GM23338 (cell line): ENCODE measurements at regions not wholly inside any gene's neighbourhood (a gene's known extent, or its start where the extent isn't known, plus 50 kb on each side); places are given as distances from the start of the nearest gene placed in this dataset.

Experiments
- CREB1 ChIP-seq: fragments of 250-450 bp; sonication (Bioruptor Pico); IDR thresholded peaks from 2 replicates; pipeline ENCODE4 v1.5.0; 2020; ENCODE audit warnings: low read depth, mild to moderate bottlenecking, moderate library complexity
- CTCF ChIP-seq, 2 experiments: fragments of 200-600 bp in 1 of 2; sonication (generic) in 1 of 2; conservative IDR thresholded peaks; 2 replicates each; pipeline versions ENCODE4 v1.5.1 to v1.6.1; 2016 to 2017; ENCODE audit warnings: antibody characterized with exemption in 2 of 2, low read depth in 2 of 2, mild to moderate bottlenecking in 2 of 2, moderate library complexity in 1 of 2
- ETS1 ChIP-seq: IDR thresholded peaks from 2 replicates; pipeline ENCODE4 v1.6.1; 2016; ENCODE audit warnings: antibody characterized with exemption
- EZH2 ChIP-seq: fragments of 200-600 bp; sonication (generic); IDR thresholded peaks from one replicate; pipeline ENCODE4 v1.8.0; 2017; ENCODE audit warnings: antibody characterized with exemption, mild to moderate bottlenecking, low read depth; ENCODE audit not compliant: unreplicated experiment
- EZH2phosphoT487 ChIP-seq: fragments of 200-600 bp; sonication (generic); IDR thresholded peaks from one replicate; pipeline ENCODE4 v1.8.1; 2018; ENCODE audit warnings: antibody characterized with exemption; ENCODE audit not compliant: unreplicated experiment
- JUNB ChIP-seq: IDR thresholded peaks from one replicate; pipeline ENCODE4 v1.6.1; 2016; ENCODE audit warnings: antibody characterized with exemption; ENCODE audit not compliant: unreplicated experiment
- NANOG ChIP-seq: IDR thresholded peaks from 2 replicates; pipeline ENCODE4 v1.6.1; 2016; ENCODE audit warnings: antibody characterized with exemption, borderline replicate concordance
- POLR2AphosphoS5 ChIP-seq: IDR thresholded peaks from 2 replicates; pipeline ENCODE4 v1.6.1; 2016; ENCODE audit warnings: antibody characterized with exemption, low read depth
- REST ChIP-seq: IDR thresholded peaks from one replicate; pipeline ENCODE4 v1.6.1; 2018; ENCODE audit warnings: antibody characterized with exemption; ENCODE audit not compliant: unreplicated experiment
- STAT1 ChIP-seq: IDR thresholded peaks from one replicate; pipeline ENCODE4 v1.6.1; 2016; ENCODE audit warnings: antibody characterized with exemption; ENCODE audit not compliant: unreplicated experiment
- ZNF114 ChIP-seq: fragments of 250-450 bp; sonication (Bioruptor Pico); IDR thresholded peaks from 2 replicates; pipeline ENCODE4 v1.5.0; 2020; ENCODE audit warnings: mild to moderate bottlenecking, moderate library complexity
- ZNF331 ChIP-seq: fragments of 250-450 bp; sonication (Bioruptor Pico); IDR thresholded peaks from 2 replicates; pipeline ENCODE4 v1.5.0; 2020; ENCODE audit warnings: low read depth, mild to moderate bottlenecking, moderate library complexity

GRCh38 chr11:13103962-13104554 is 94.9 kb downstream of the RASSF10 start:
- TF ChIP-seq CTCF (conservative IDR thresholded peaks at IDR 0.05; ENCODE audit: low read depth in 2 of 2): no peak
- TF ChIP-seq POLR2AphosphoS5: no peak
- TF ChIP-seq EZH2: no peak
- TF ChIP-seq CREB1 (CRISPR knock-in tag): no peak
- TF ChIP-seq REST: no peak
- no peak for TF ChIP-seq JUNB
- TF ChIP-seq STAT1: no peak
- TF ChIP-seq EZH2phosphoT487: no peak
- no peak for TF ChIP-seq NANOG
- TF ChIP-seq ZNF331 (CRISPR knock-in tag): no peak
- TF ChIP-seq ETS1: no peak
- TF ChIP-seq ZNF114: no peak
